ENCODE measurements at regions not wholly inside any gene's neighbourhood (a gene's known extent, or its start where the extent isn't known, plus 50 kb on each side); places are given as distances from the start of the nearest gene placed in this dataset.

- peaks cover 0 to 3% of the 10 kb centered on the region in 2 donors for H3K9me3 ChIP-seq (replicated peaks in 1 of 2; ENCODE audit: control insufficient read depth in 1 of 2, insufficient read depth in 1 of 2, low read length in 2 of 2)
- H3K9me3 Mint-ChIP-seq: peaks cover 0 to under 1% (median 0%) of the 10 kb centered on the region in 7 donors
- H3K4me1 Mint-ChIP-seq: no peaks in the 10 kb centered on the region
- no peaks in the 10 kb centered on the region for H4K20me1 ChIP-seq (ENCODE audit: insufficient read depth, low read length)
- no peak overlapping the region for H3K27ac Mint-ChIP-seq
- H3K4me3 ChIP-seq (replicated peaks in 1 of 3; ENCODE audit: low read depth in 2 of 3, low read length in 3 of 3): no peak overlapping the region
- no peaks in the 10 kb centered on the region for H3K4me1 ChIP-seq (ENCODE audit: control insufficient read depth in 1 of 2, insufficient read depth in 2 of 2, low read length in 2 of 2)
- H3K36me3 ChIP-seq (replicated peaks in 1 of 2; ENCODE audit: control insufficient read depth in 1 of 2, insufficient read depth in 2 of 2, low read length in 2 of 2): no peaks in the 10 kb centered on the region
- intact Hi-C loops (cut with micrococcal nuclease): no loop called here
- H3K9ac ChIP-seq (ENCODE audit: insufficient read depth, low read length, poor library complexity, severe bottlenecking): no peak overlapping the region
- no peak for TF ChIP-seq CTCF (IDR thresholded peaks at IDR 0.05)
- no peaks in the 10 kb centered on the region for H3K79me2 ChIP-seq (ENCODE audit: insufficient read depth, low read length)
- no peak overlapping the region for H3K4me2 ChIP-seq (replicated peaks; ENCODE audit: extremely low read depth, low read length, poor library complexity, severe bottlenecking)
- no peak overlapping the region for H3K4me3 Mint-ChIP-seq
- H3K36me3 Mint-ChIP-seq: no peaks in the 10 kb centered on the region
- DNase-seq: no peak
- no CpG with 5 or more reads among the region's 1 CpG for WGBS (ENCODE audit: insufficient coverage)
- no peak overlapping the region for H2AFZ ChIP-seq (ENCODE audit: insufficient read depth, low read depth, low read length, poor library complexity, severe bottlenecking)
- peaks cover 0 to 2% (median under 1%) of the 10 kb centered on the region in 3 donors for H3K27me3 Mint-ChIP-seq (ENCODE audit: low read depth in 3 of 3)
- H3K27me3 ChIP-seq (ENCODE audit: control insufficient read depth in 2 of 2, insufficient read depth in 2 of 2, low read length in 2 of 2): no peaks in the 10 kb centered on the region
- no peak overlapping the region for H3K27ac ChIP-seq (ENCODE audit: low read depth in 1 of 2, low read length in 2 of 2)
Measured at GRCh38 chr21:28644762-28645161, 347.9 kb downstream of the LTN1 start.

GRCh38 chr21:28642891-28643290 lies 349.8 kb downstream of the LTN1 start:
- H3K4me2 ChIP-seq (replicated peaks; ENCODE audit: extremely low read depth, low read length, poor library complexity, severe bottlenecking): no peak overlapping the region
- no peak for DNase-seq
- Mint-ChIP-seq H3K27ac (no peak overlapping the region), H3K27me3 (ENCODE audit: low read depth in 3 of 3) (peaks cover 0 to 2% (median 1%) of the 10 kb centered on the region in 3 donors), H3K4me3 (no peak overlapping the region), H3K4me1 (no peaks in the 10 kb centered on the region), H3K9me3 (peaks cover 0 to 2% (median 0%) of the 10 kb centered on the region in 7 donors), H3K36me3 (no peaks in the 10 kb centered on the region)
- H2AFZ ChIP-seq (ENCODE audit: insufficient read depth, low read depth, low read length, poor library complexity, severe bottlenecking): no peak overlapping the region
- H3K27ac ChIP-seq (ENCODE audit: low read depth in 1 of 2, low read length in 2 of 2): no peak overlapping the region
- no peaks in the 10 kb centered on the region for H3K36me3 ChIP-seq (replicated peaks in 1 of 2; ENCODE audit: control insufficient read depth in 1 of 2, insufficient read depth in 2 of 2, low read length in 2 of 2)
- no peak for TF ChIP-seq CTCF (IDR thresholded peaks at IDR 0.05)
- intact Hi-C loops (cut with micrococcal nuclease): no loop called here
- H3K27me3 ChIP-seq (ENCODE audit: control insufficient read depth in 2 of 2, insufficient read depth in 2 of 2, low read length in 2 of 2): no peaks in the 10 kb centered on the region
- H4K20me1 ChIP-seq (ENCODE audit: insufficient read depth, low read length): no peaks in the 10 kb centered on the region
- no peaks in the 10 kb centered on the region for H3K79me2 ChIP-seq (ENCODE audit: insufficient read depth, low read length)
- H3K9me3 ChIP-seq (replicated peaks in 1 of 2; ENCODE audit: control insufficient read depth in 1 of 2, insufficient read depth in 1 of 2, low read length in 2 of 2): peaks cover 0 to 3% of the 10 kb centered on the region in 2 donors
- WGBS (ENCODE audit: insufficient coverage): 95% methylated on average over 3 of the region's 4 CpGs
- H3K4me3 ChIP-seq (replicated peaks in 1 of 3; ENCODE audit: low read depth in 2 of 3, low read length in 3 of 3): no peak overlapping the region
- no peaks in the 10 kb centered on the region for H3K4me1 ChIP-seq (ENCODE audit: control insufficient read depth in 1 of 2, insufficient read depth in 2 of 2, low read length in 2 of 2)
- no peak overlapping the region for H3K9ac ChIP-seq (ENCODE audit: insufficient read depth, low read length, poor library complexity, severe bottlenecking)
